K562 (cell line): ENCODE measurements at regions not wholly inside any gene's neighbourhood (a gene's known extent, or its start where the extent isn't known, plus 50 kb on each side); places are given as distances from the start of the nearest gene placed in this dataset.
A peak's percentile ranks its signal among the peaks of the same experiment; 100 is the strongest.

Source experiments
- ATAC-seq: fragments of 200-7000 bp; cut with Tn5 transposase; 3 replicates; pipeline ENCODE4 v1.9.1; 2020; ENCODE audit warnings: moderate library complexity
- BruUV-seq: library from RNA; stranded (reverse); fragments of 400-500 nt; replicated peaks from 2 replicates; lab custom pipeline; 2021; lab: Mats Ljungman, UMichigan
- CTCF ChIA-PET: fragments of 300-600 bp; formaldehyde crosslinking; extraction: SDS; loops from one replicate; lab custom pipeline; 2021; ENCODE audit warnings: low intra/inter-chr PET ratio; lab: Yijun Ruan, JAX
- POLR2A ChIA-PET: fragments of 300-600, 350-650 bp; sonication (Branson Sonifier 250); formaldehyde crosslinking; extraction: SDS; loops from one replicate; lab custom pipeline; 2021; ENCODE audit warnings: antibody characterized with exemption, inconsistent platforms; lab: Yijun Ruan, JAX
- DNase-seq, 4 experiments: peaks; one replicate each; pipeline versions ENCODE4 v3.0.0 to v3.0.0-alpha.2; 2011 to 2018; ENCODE audit warnings: low spot score in 3 of 4, mixed read lengths in 3 of 4; ENCODE audit errors: extremely low read depth in 1 of 4
- FAIRE-seq: peaks from 2 replicates; lab custom pipeline; 2011; peaks lifted over from hg19 to GRCh38; lab: Jason Lieb, UNC
- H2AFZ ChIP-seq: 2 replicates; pipeline ENCODE4 v1.6.0; 2011; ENCODE audit warnings: low read depth, low read length, control low read depth, inconsistent platforms
- H3K27ac ChIP-seq: fragments of 200-600 bp; 3 replicates; pipeline ENCODE4 v1.8.0; 2011; ENCODE audit warnings: low read depth, mild to moderate bottlenecking, control low read depth, inconsistent platforms, low read length, moderate library complexity, mixed read lengths; ENCODE audit errors: extremely low read depth
- H3K27me3 ChIP-seq, 2 experiments: fragments of 300-600 bp in 1 of 2; 2 replicates in 1 of 2; 3 replicates in 1 of 2; pipeline versions ENCODE4 v1.6.0 to v1.8.0; 2011; ENCODE audit warnings: inconsistent platforms in 2 of 2, low read length in 2 of 2, mild to moderate bottlenecking in 1 of 2, mixed read lengths in 1 of 2, moderate library complexity in 1 of 2; ENCODE audit not compliant: control insufficient read depth in 2 of 2, insufficient read depth in 2 of 2
- H3K36me3 ChIP-seq: fragments of 300-600 bp; 3 replicates; pipeline ENCODE4 v1.8.0; 2011; ENCODE audit warnings: mild to moderate bottlenecking, low read length, inconsistent platforms; ENCODE audit not compliant: control insufficient read depth, insufficient read depth
- H3K4me1 ChIP-seq, 2 experiments: fragments of 200-600 bp in 1 of 2; replicated peaks in 1 of 2; 2 replicates in 1 of 2; 3 replicates in 1 of 2; pipeline versions ENCODE4 v1.5.1 to v1.8.0; 2011; ENCODE audit warnings: inconsistent platforms in 2 of 2, low read length in 2 of 2, mild to moderate bottlenecking in 1 of 2, mixed read lengths in 1 of 2, moderate library complexity in 1 of 2; ENCODE audit not compliant: control insufficient read depth in 2 of 2, insufficient read depth in 2 of 2
- H3K4me2 ChIP-seq: 2 replicates; pipeline ENCODE4 v1.6.1; 2011; ENCODE audit warnings: low read length, control low read depth, inconsistent platforms, mixed read lengths; ENCODE audit not compliant: insufficient read depth
- H3K4me3 ChIP-seq: fragments of 200-600 bp; sonication (generic), shearing (Covaris generic); 2 replicates; pipeline ENCODE4 v1.5.1; 2016; ENCODE audit warnings: control low read depth, inconsistent platforms
- H3K79me2 ChIP-seq: fragments of 200-600 bp; 3 replicates; pipeline ENCODE4 v1.8.0; 2011; ENCODE audit warnings: low read length, inconsistent platforms; ENCODE audit not compliant: control insufficient read depth, insufficient read depth
- H3K9ac ChIP-seq, 2 experiments: 2 replicates each; pipeline versions ENCODE4 v1.6.0 to v1.6.1; 2011; ENCODE audit warnings: low read depth in 2 of 2, low read length in 2 of 2, control low read depth in 1 of 2, inconsistent platforms in 1 of 2, mild to moderate bottlenecking in 1 of 2, mixed read lengths in 1 of 2; ENCODE audit not compliant: insufficient read depth in 1 of 2
- H3K9me1 ChIP-seq: one replicate; pipeline ENCODE4 v1.6.0; 2011; ENCODE audit warnings: inconsistent platforms, mild to moderate bottlenecking, low read length, moderate library complexity; ENCODE audit not compliant: control insufficient read depth, insufficient read depth
- H3K9me3 ChIP-seq: replicated peaks from 2 replicates; pipeline ENCODE4 v1.5.1; 2011; ENCODE audit warnings: low read depth, low read length, inconsistent platforms; ENCODE audit not compliant: control insufficient read depth, insufficient read depth
- H4K20me1 ChIP-seq: replicated peaks from 2 replicates; pipeline ENCODE4 v1.6.1; 2011; ENCODE audit warnings: low read length, inconsistent platforms, mixed read lengths; ENCODE audit not compliant: control insufficient read depth, insufficient read depth
- JUN ChIP-seq, 2 experiments: sonication (generic) in 1 of 2; formaldehyde crosslinking in 1 of 2; IDR thresholded peaks; 2 replicates each; pipeline versions ENCODE4 v1.6.1 to v1.8.0; 2012 to 2022; ENCODE audit warnings: borderline replicate concordance in 2 of 2, mild to moderate bottlenecking in 2 of 2, improper control_type of control experiment in 1 of 2, low read depth in 1 of 2, low read length in 1 of 2, missing genetic modification reagents in 1 of 2
- PURB ChIP-seq: sonication (generic); formaldehyde crosslinking; IDR thresholded peaks from 2 replicates; pipeline ENCODE4 v1.9.0; 2021; ENCODE audit warnings: low read depth, mild to moderate bottlenecking, missing genetic modification reagents
- ZNF354B ChIP-seq: fragments of 250-450 bp; sonication (Bioruptor Pico); IDR thresholded peaks from 2 replicates; pipeline ENCODE4 v1.4.0; 2020
- ZNF507 ChIP-seq: conservative IDR thresholded peaks from 2 replicates; pipeline ENCODE4 v1.6.1; 2017; ENCODE audit warnings: missing genetic modification characterization, missing compliant biosample characterization
- in situ Hi-C: fragments of 300-500 bp; cut with MboI; formaldehyde crosslinking; loops from 4 replicates; pipeline ENCODE4 v1.15.0; 2018; ENCODE audit warnings: inconsistent platforms, mixed read lengths
- intact Hi-C: fragments of 100-400 bp; cut with micrococcal nuclease; formaldehyde crosslinking; loops from 2 replicates; pipeline ENCODE4 v1.14.2; 2022
- TF ChIP-seq, protein P1 (sequence below): fragments of 250-450 bp; sonication (Bioruptor Pico); IDR thresholded peaks from 2 replicates; pipeline ENCODE4 v1.5.0; 2021; ENCODE audit warnings: mild to moderate bottlenecking, borderline replicate concordance

DNA sequence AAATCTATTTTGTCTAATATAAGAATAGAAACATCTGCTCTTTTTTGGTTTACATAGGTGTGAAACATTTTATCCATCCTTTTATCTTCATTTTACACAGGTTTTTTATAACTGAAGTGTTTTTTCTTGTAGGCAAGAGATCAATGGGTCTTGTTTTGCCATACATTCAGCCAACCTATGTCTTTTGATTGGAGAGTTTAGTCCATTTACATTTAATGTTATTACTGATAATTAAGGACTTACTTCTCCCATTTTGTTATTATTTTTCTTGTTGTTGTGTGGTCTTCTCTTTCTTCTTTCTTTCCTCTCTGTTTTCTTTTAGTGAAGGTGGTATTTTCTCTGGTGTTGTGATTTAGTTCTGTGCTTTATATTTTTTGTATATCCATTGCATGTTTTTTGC is 785.3 kb downstream of the ARAP2 start:
- in situ Hi-C loops: no loop called here
- ChIA-PET CTCF (no interaction called here), POLR2A (no interaction called here)
- Histone ChIP-seq H3K9ac (no peak overlapping the region), H3K36me3 (no peaks in the 10 kb centered on the region), H3K4me1 (no peaks in the 10 kb centered on the region), H3K9me1 (no peaks in the 10 kb centered on the region), H3K27ac (no peak overlapping the region), H4K20me1 (no peaks in the 10 kb centered on the region), H3K27me3 (no peaks in the 10 kb centered on the region), H3K79me2 (no peaks in the 10 kb centered on the region), H2AFZ (no peak overlapping the region), H3K9me3 (no peaks in the 10 kb centered on the region; the same call in 1 of the 2 replicates), H3K4me2 (no peak overlapping the region), H3K4me3 (no peak overlapping the region)
- TF ChIP-seq JUN (IDR thresholded peaks at IDR 0.05; ENCODE audit: borderline replicate concordance, low read depth, low read length) (no peak), JUN (CRISPR knock-in tag; IDR thresholded peaks at IDR 0.05; ENCODE audit: borderline replicate concordance) (no peak), ZNF354B (CRISPR knock-in tag) (peak; percentile 63), ZNF507 (peak; percentile 93), PURB (no peak)
- TF ChIP-seq, protein P1, sequence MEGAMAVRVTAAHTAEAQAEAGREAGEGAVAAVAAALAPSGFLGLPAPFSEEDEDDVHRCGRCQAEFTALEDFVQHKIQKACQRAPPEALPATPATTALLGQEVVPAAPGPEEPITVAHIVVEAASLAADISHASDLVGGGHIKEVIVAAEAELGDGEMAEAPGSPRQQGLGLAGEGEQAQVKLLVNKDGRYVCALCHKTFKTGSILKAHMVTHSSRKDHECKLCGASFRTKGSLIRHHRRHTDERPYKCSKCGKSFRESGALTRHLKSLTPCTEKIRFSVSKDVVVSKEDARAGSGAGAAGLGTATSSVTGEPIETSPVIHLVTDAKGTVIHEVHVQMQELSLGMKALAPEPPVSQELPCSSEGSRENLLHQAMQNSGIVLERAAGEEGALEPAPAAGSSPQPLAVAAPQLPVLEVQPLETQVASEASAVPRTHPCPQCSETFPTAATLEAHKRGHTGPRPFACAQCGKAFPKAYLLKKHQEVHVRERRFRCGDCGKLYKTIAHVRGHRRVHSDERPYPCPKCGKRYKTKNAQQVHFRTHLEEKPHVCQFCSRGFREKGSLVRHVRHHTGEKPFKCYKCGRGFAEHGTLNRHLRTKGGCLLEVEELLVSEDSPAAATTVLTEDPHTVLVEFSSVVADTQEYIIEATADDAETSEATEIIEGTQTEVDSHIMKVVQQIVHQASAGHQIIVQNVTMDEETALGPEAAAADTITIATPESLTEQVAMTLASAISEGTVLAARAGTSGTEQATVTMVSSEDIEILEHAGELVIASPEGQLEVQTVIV: no peak
- FAIRE-seq (no peak), ATAC-seq (no peak), DNase-seq (no peak)
- intact Hi-C loops: no loop called here
- BruUV-seq: no TSS peak
